ENCODE measurements at regions not wholly inside any gene's neighbourhood (a gene's known extent, or its start where the extent isn't known, plus 50 kb on each side); places are given as distances from the start of the nearest gene placed in this dataset.
"Not testable (repeated sequence)": the region's sequence is repeated elsewhere in the genome, so short reads cannot be mapped to it uniquely, and the experiment has no call there.

GRCh38 chr16:88331989-88332920 is 50.5 kb upstream of the ZNF469 start:
- Histone ChIP-seq H3F3A (ENCODE audit: low read depth) (peaks cover 8% of the 10 kb centered on the region), H3K4me3 (no peak overlapping the region), H3K9ac (no peak overlapping the region), H3K4me2 (no peak overlapping the region), H3K27me3 (no peaks in the 10 kb centered on the region), H3K4me1 (no peaks in the 10 kb centered on the region), H3K27ac (no peak overlapping the region), H3K36me3 (no peaks in the 10 kb centered on the region), H3K79me2 (ENCODE audit: low read depth) (no peaks in the 10 kb centered on the region), H2AFZ (replicated peaks) (no peak overlapping the region), H4K20me1 (ENCODE audit: low read depth) (no peaks in the 10 kb centered on the region), H3K9me3 (ENCODE audit: low read depth) (no peaks in the 10 kb centered on the region)
- TF ChIP-seq EZH2phosphoT487 (IDR thresholded peaks at IDR 0.05), result no peak
- TF ChIP-seq EZH2 (IDR thresholded peaks at IDR 0.05), result no peak
- TF ChIP-seq, protein P1, sequence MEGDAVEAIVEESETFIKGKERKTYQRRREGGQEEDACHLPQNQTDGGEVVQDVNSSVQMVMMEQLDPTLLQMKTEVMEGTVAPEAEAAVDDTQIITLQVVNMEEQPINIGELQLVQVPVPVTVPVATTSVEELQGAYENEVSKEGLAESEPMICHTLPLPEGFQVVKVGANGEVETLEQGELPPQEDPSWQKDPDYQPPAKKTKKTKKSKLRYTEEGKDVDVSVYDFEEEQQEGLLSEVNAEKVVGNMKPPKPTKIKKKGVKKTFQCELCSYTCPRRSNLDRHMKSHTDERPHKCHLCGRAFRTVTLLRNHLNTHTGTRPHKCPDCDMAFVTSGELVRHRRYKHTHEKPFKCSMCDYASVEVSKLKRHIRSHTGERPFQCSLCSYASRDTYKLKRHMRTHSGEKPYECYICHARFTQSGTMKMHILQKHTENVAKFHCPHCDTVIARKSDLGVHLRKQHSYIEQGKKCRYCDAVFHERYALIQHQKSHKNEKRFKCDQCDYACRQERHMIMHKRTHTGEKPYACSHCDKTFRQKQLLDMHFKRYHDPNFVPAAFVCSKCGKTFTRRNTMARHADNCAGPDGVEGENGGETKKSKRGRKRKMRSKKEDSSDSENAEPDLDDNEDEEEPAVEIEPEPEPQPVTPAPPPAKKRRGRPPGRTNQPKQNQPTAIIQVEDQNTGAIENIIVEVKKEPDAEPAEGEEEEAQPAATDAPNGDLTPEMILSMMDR (IDR thresholded peaks at IDR 0.05), result no peak
- peaks cover 5% of the 10 kb centered on the region for H3K27me3 Mint-ChIP-seq (ENCODE audit: insufficient read depth, low read depth)
- no peak overlapping the region for H3K27ac Mint-ChIP-seq
- H3K36me3 Mint-ChIP-seq, result no peaks in the 10 kb centered on the region
- no peak overlapping the region for H3K4me3 Mint-ChIP-seq
- no peaks in the 10 kb centered on the region for H3K4me1 Mint-ChIP-seq
- DNase-seq (ENCODE audit: low spot score), result no peak
- peaks cover 4% of the 10 kb centered on the region for H3K9me3 Mint-ChIP-seq

DNA sequence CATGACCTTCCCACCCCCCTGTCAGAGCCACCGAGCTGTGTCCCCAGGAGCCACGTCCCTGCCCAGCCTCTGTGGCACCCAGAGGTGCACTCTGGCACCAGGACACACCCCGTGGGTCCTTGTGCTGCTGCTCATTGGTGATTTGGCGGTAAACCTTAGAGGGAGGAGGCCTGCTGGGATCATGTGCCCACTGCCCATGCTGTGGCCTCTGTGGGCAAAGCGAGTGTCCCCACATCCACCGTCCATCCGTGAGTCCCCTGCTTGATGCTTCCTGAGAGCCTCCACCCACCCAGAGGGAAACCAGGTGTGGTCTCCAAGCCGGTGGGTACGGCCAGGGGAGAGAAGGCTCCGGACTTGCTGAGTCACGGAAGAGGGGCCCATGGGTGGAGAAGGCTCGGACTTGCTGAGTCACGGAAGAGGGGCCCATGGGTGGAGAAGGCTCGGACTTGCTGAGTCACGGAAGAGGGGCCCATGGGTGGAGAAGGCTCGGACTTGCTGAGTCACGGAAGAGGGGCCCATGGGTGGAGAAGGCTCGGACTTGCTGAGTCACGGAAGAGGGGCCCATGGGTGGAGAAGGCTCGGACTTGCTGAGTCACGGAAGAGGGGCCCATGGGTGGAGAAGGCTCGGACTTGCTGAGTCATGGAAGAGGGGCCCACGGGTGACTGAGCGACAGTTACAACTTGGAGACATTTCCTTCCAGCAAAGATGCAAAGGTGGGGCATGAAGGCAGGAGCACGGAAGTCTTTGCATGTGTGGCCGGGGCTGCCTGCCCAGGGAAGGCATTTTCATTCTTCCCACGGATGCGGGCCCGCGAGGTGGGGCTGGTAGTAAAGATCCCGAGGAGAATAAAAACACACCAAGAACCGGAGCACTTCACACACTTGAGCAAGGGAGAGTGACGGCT is 49.6 kb upstream of the ZNF469 start:
- H3K27me3 ChIP-seq; H3K27ac Mint-ChIP-seq; H3K36me3 ChIP-seq; H3K9me3 Mint-ChIP-seq; H3K4me1 ChIP-seq; H3F3A ChIP-seq (ENCODE audit: low read depth); H4K20me1 ChIP-seq (ENCODE audit: low read depth); H3K27me3 Mint-ChIP-seq (ENCODE audit: insufficient read depth, low read depth); H3K9ac ChIP-seq; H3K4me3 ChIP-seq; H3K4me3 Mint-ChIP-seq; H3K9me3 ChIP-seq (ENCODE audit: low read depth); H3K4me2 ChIP-seq; H2AFZ ChIP-seq (replicated peaks); H3K4me1 Mint-ChIP-seq; DNase-seq (ENCODE audit: low spot score); H3K36me3 Mint-ChIP-seq; H3K27ac ChIP-seq; H3K79me2 ChIP-seq (ENCODE audit: low read depth): not testable (repeated sequence)
